HepG2 (cell line): ENCODE measurements at regions not wholly inside any gene's neighbourhood (a gene's known extent, or its start where the extent isn't known, plus 50 kb on each side); places are given as distances from the start of the nearest gene placed in this dataset.

Source experiments
- ATAC-seq: fragments of 200-7000 bp; cut with Tn5 transposase; 3 replicates; pipeline ENCODE4 v1.9.1; 2020; ENCODE audit warnings: mild to moderate bottlenecking, moderate library complexity
- BruUV-seq: library from RNA; stranded (reverse); fragments of 400-500 nt; replicated peaks from 2 replicates; lab custom pipeline; 2021; lab: Mats Ljungman, UMichigan
- CTCF ChIA-PET: fragments of 300-600 bp; formaldehyde crosslinking; extraction: SDS; loops from one replicate; lab custom pipeline; 2021; ENCODE audit warnings: low total read pairs, inconsistent platforms, low intra/inter-chr PET ratio; lab: Yijun Ruan, JAX
- POLR2A ChIA-PET: fragments of 350-600 bp; sonication (Branson Sonifier 250); formaldehyde crosslinking; loops from one replicate; lab custom pipeline; 2020; ENCODE audit warnings: antibody characterized with exemption, inconsistent platforms; lab: Yijun Ruan, JAX
- DNase-seq: peaks from one replicate; pipeline ENCODE4 v3.0.0-alpha.2; 2015; ENCODE audit warnings: low spot score
- FAIRE-seq: peaks from 3 replicates; lab custom pipeline; 2011; peaks lifted over from hg19 to GRCh38; lab: Jason Lieb, UNC
- H2AFZ ChIP-seq: one replicate; pipeline ENCODE4 v1.6.1; 2011; ENCODE audit warnings: low read length, inconsistent platforms
- H3K27ac ChIP-seq: fragments of 300-600 bp; 3 replicates; pipeline ENCODE4 v1.8.0; 2011; ENCODE audit warnings: mixed run types, mild to moderate bottlenecking, mixed read lengths, low read length, inconsistent platforms; ENCODE audit not compliant: insufficient read depth; ENCODE audit errors: extremely low read length
- H3K27me3 ChIP-seq, 2 experiments: fragments of 200-600 bp in 1 of 2; 2 replicates in 1 of 2; 3 replicates in 1 of 2; pipeline versions ENCODE4 v1.6.0 to v1.8.0; 2011; ENCODE audit warnings: low read length in 2 of 2, mild to moderate bottlenecking in 2 of 2, moderate library complexity in 2 of 2, inconsistent platforms in 1 of 2; ENCODE audit not compliant: insufficient read depth in 2 of 2, control insufficient read depth in 1 of 2
- H3K36me3 ChIP-seq, 2 experiments: fragments of 200-600 bp in 1 of 2; replicated peaks in 1 of 2; 2 replicates in 1 of 2; 3 replicates in 1 of 2; pipeline versions ENCODE4 v1.5.1 to v1.8.0; 2011; ENCODE audit warnings: low read length in 2 of 2, inconsistent platforms in 1 of 2; ENCODE audit not compliant: insufficient read depth in 2 of 2, control insufficient read depth in 1 of 2
- H3K4me1 ChIP-seq: 2 replicates; pipeline ENCODE4 v1.5.1; 2012; ENCODE audit warnings: low read length, inconsistent platforms; ENCODE audit not compliant: insufficient read depth
- H3K4me2 ChIP-seq: 2 replicates; pipeline ENCODE4 v1.6.0; 2011; ENCODE audit warnings: low read depth, low read length, inconsistent platforms
- H3K4me3 ChIP-seq, 3 experiments: fragments of 200-600 bp in 1 of 3; sonication (generic), shearing (Covaris generic) in 1 of 3; replicated peaks in 1 of 3; 2 replicates each; pipeline ENCODE4 v1.5.1; 2011 to 2016; ENCODE audit warnings: low read length in 3 of 3, inconsistent platforms in 2 of 3, low read depth in 2 of 3, mild to moderate bottlenecking in 2 of 3, control low read depth in 1 of 3, mixed read lengths in 1 of 3; ENCODE audit not compliant: insufficient read depth in 1 of 3
- H3K79me2 ChIP-seq: one replicate; pipeline ENCODE4 v1.6.1; 2011; ENCODE audit warnings: low read length, inconsistent platforms; ENCODE audit not compliant: insufficient read depth
- H3K9ac ChIP-seq: 2 replicates; pipeline ENCODE4 v1.6.0; 2011; ENCODE audit warnings: mild to moderate bottlenecking, low read depth, low read length, inconsistent platforms; ENCODE audit not compliant: insufficient read depth
- H3K9me3 ChIP-seq: 2 replicates; pipeline ENCODE4 v1.5.1; 2012; ENCODE audit warnings: mild to moderate bottlenecking, low read length
- H4K20me1 ChIP-seq: 2 replicates; pipeline ENCODE4 v1.6.0; 2011; ENCODE audit warnings: inconsistent platforms, mild to moderate bottlenecking, low read length, moderate library complexity; ENCODE audit not compliant: insufficient read depth
- EED ChIP-seq: sonication (generic); formaldehyde crosslinking; IDR thresholded peaks from 2 replicates; pipeline ENCODE4 v1.5.0; 2020; ENCODE audit warnings: mild to moderate bottlenecking, missing genetic modification reagents
- HCFC1 ChIP-seq: fragments of 150-350 bp; IDR thresholded peaks from 2 replicates; pipeline ENCODE4 v1.6.1; 2014; ENCODE audit warnings: low read depth, low read length
- HDAC1 ChIP-seq: sonication (generic); formaldehyde crosslinking; IDR thresholded peaks from 2 replicates; pipeline ENCODE4 v1.5.1; 2020; ENCODE audit warnings: mild to moderate bottlenecking, missing genetic modification reagents
- HMGA1 ChIP-seq: sonication (generic); formaldehyde crosslinking; conservative IDR thresholded peaks from 2 replicates; pipeline ENCODE4 v1.4.0; 2020; ENCODE audit warnings: missing genetic modification reagents
- MIER2 ChIP-seq: IDR thresholded peaks from 2 replicates; pipeline ENCODE4 v1.6.1; 2016; ENCODE audit warnings: missing biosample characterization, missing genetic modification reagents
- REPIN1 ChIP-seq: sonication (generic); formaldehyde crosslinking; IDR thresholded peaks from 2 replicates; pipeline ENCODE4 v1.8.0; 2022; ENCODE audit warnings: missing genetic modification reagents, low read depth, mild to moderate bottlenecking, borderline replicate concordance
- SMAD9 ChIP-seq: sonication (generic); formaldehyde crosslinking; IDR thresholded peaks from 2 replicates; pipeline ENCODE4 v1.5.1; 2020; ENCODE audit warnings: mild to moderate bottlenecking, missing genetic modification reagents
- TEF ChIP-seq: sonication (generic); formaldehyde crosslinking; IDR thresholded peaks from 2 replicates; pipeline ENCODE4 v1.5.0; 2020; ENCODE audit warnings: missing genetic modification reagents
- U2AF2 ChIP-seq: fragments of 200-400 bp; formaldehyde crosslinking; IDR thresholded peaks from 2 replicates; pipeline ENCODE4 v1.6.1; 2017; ENCODE audit warnings: low read depth, mild to moderate bottlenecking, low read length
- ZNF256 ChIP-seq: sonication (generic); formaldehyde crosslinking; conservative IDR thresholded peaks from 2 replicates; pipeline ENCODE4 v1.4.0; 2020; ENCODE audit warnings: missing genetic modification reagents
- ZNF34 ChIP-seq: sonication (generic); formaldehyde crosslinking; IDR thresholded peaks from 2 replicates; pipeline ENCODE4 v1.4.0; 2020; ENCODE audit warnings: mild to moderate bottlenecking, missing genetic modification reagents, borderline replicate concordance
- ZNF441 ChIP-seq: sonication (generic); formaldehyde crosslinking; IDR thresholded peaks from 2 replicates; pipeline ENCODE4 v1.7.0; 2021; ENCODE audit warnings: missing genetic modification reagents, borderline replicate concordance
- ZNF589 ChIP-seq: sonication (generic); formaldehyde crosslinking; conservative IDR thresholded peaks from 2 replicates; pipeline ENCODE4 v1.8.0; 2022; ENCODE audit warnings: mild to moderate bottlenecking, moderate library complexity, missing genetic modification reagents
- ZNF639 ChIP-seq: conservative IDR thresholded peaks from 2 replicates; pipeline ENCODE4 v1.6.1; 2018; ENCODE audit warnings: missing genetic modification reagents
- WGBS: methylation state at CpG from one replicate; pipeline ENCODE4 v1.1.6; 2017; ENCODE audit warnings: low lambda C conversion rate; 5-methylcytosine and 5-hydroxymethylcytosine counted together
- in situ Hi-C: cut with HindIII; loops from 2 replicates; pipeline ENCODE4 v1.10.0; 2017; ENCODE audit warnings: low pct_unique_long_range_greater_than_20kb; ENCODE audit not compliant: extremely low pct_ligation_motif_present
- intact Hi-C: fragments of 100-400 bp; cut with micrococcal nuclease; formaldehyde crosslinking; loops from one replicate; pipeline ENCODE4 v1.10.0; 2022; ENCODE audit not compliant: unreplicated experiment

GRCh38 chr4:4724321-4724720, 135.1 kb upstream of the MSX1 start:
- POLR2A ChIA-PET = no interaction called here
- 41% methylated on average over 4 of the region's 4 CpGs for WGBS
- no peak overlapping the region for H2AFZ ChIP-seq
- no peaks in the 10 kb centered on the region for H4K20me1 ChIP-seq
- no peaks in the 10 kb centered on the region for H3K27me3 ChIP-seq
- no peak overlapping the region for H3K27ac ChIP-seq
- CTCF ChIA-PET = no interaction called here
- intact Hi-C loops = no loop called here
- no TSS peak for BruUV-seq
- no peak for TF ChIP-seq SMAD9 (CRISPR knock-in tag)
- TF ChIP-seq ZNF256 (CRISPR knock-in tag) = no peak
- no peak for TF ChIP-seq REPIN1 (CRISPR knock-in tag)
- no peak for TF ChIP-seq MIER2 (CRISPR knock-in tag)
- TF ChIP-seq ZNF639 (CRISPR knock-in tag) = no peak
- TF ChIP-seq TEF = no peak
- no peak for TF ChIP-seq HDAC1 (CRISPR knock-in tag)
- no peak for TF ChIP-seq U2AF2
- TF ChIP-seq ZNF441 (CRISPR knock-in tag) = no peak
- no peak for TF ChIP-seq HCFC1
- TF ChIP-seq HMGA1 (CRISPR knock-in tag) = no peak
- TF ChIP-seq ZNF34 (CRISPR knock-in tag) = no peak
- no peak for TF ChIP-seq EED (CRISPR knock-in tag)
- no peak for TF ChIP-seq ZNF589 (CRISPR knock-in tag)
- no peak overlapping the region for H3K4me3 ChIP-seq
- H3K4me2 ChIP-seq = no peak overlapping the region
- H3K9ac ChIP-seq = no peak overlapping the region
- FAIRE-seq = no peak
- no peak for DNase-seq
- no peaks in the 10 kb centered on the region for H3K79me2 ChIP-seq
- ATAC-seq = no peak
- H3K4me1 ChIP-seq = no peaks in the 10 kb centered on the region
- H3K9me3 ChIP-seq = peaks cover 40% of the 10 kb centered on the region
- no peaks in the 10 kb centered on the region for H3K36me3 ChIP-seq
- in situ Hi-C loops = no loop called here
